ENCODE measurements at regions not wholly inside any gene's neighbourhood (a gene's known extent, or its start where the extent isn't known, plus 50 kb on each side); places are given as distances from the start of the nearest gene placed in this dataset.
A peak's percentile ranks its signal among the peaks of the same experiment; 100 is the strongest.
"Not testable (repeated sequence)": the region's sequence is repeated elsewhere in the genome, so short reads cannot be mapped to it uniquely, and the experiment has no call there.

DNA sequence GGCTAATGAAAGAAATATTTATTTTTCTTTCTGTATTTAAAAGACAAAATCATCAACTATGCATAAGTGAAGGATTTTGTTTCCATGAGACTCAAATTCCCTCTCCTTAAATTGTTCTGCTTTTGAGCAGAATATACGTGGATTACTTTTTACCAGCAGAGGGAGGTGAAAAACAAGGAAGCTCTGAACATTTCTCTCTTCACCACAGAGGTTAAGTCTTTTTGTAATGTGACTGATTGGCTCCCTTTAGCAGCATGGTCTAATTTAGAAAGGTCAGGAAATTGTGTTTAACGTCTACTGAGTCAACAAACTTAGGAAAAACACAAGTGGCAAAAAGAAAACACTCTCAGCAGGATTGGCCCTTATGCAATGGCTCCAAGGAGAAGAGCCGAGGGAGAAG is 55.1 kb upstream of the F9 start:
- no peak for DNase-seq (ENCODE audit: low spot score)

DNA sequence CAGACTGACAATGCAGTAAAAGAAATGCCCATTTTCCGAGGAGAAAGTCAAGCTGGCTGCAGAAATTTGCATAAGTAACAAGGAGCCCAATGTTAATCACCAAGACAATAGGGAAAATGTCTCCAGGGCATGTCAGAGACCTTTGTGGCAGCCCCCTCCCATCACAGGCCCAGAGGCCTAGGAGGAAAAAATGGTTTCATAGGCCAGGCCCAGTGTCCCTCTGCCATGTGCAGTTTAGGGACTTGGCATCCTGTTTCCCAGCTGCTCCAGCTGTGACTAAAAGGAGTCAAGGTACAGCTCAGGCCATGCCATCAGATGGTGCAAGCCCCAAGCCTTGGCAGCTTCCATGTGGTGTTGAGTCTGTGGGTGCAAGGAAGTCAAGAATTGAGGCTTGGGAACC is 68.6 kb upstream of the F9 start:
- DNase-seq (ENCODE audit: low spot score): not testable (repeated sequence)

GRCh38 chrX:139454743-139455142 is 75.8 kb upstream of the F9 start:
- no peak for DNase-seq (ENCODE audit: low spot score)

DNA sequence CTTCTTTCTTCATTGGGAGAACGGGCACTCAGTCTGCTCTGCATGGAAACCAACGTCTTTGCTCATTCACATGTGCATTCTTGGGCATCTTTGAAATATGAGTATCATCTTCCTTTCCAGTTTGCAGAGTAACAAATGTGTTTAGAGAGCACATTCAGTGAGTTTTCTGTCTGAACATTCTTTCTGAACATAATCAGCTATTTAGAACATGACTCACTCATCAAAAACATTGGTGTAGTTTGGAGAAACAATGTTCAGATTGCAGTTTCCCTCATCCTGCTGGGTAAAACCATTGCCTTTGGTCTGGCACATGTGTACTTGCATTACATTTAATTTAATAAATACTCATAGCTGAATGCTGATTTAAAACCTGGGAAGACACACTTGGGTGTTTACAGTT is 81.5 kb upstream of the F9 start:
- DNase-seq (ENCODE audit: low spot score): no peak

DNA sequence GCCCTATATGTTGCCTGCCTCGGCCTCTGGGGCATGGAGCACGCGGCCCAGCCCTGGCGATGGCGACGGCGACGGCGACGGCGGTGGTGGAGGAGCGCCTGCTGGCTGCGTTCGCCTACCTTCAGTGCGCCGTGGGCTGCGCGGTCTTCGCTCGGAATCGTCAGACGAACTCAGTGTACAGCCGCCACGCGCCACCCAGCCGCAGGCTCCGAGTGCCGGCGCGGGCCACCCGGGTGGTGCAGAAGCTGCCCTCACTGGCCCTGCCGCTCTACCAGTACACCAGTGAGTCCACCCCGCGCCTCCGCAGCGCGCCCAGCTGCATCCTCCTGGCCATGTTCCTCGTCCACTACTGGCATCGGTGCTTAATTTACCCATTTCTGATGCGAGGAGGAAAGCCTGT is 83.7 kb upstream of the F9 start:
- DNase-seq (ENCODE audit: low spot score): no peak

DNA sequence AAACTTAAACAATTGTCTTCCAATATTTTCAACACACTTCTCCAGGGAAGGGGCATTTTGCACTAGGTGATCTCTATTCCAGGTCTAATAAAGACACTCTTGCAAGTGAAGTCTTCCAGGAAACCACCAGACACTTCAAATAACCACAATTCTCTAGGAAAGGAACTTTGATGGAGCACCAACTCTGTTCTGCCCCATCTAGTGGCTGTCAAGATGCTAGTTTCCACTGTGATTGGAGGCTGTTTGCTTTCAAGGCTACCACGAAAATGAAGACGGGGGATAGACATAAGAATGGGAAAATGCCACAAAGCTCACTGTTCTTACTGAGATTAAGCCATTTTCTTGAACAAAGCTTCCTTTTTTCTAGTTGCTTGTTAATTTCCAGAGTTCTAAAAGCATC is 100.6 kb upstream of the F9 start:
- DNase-seq (ENCODE audit: low spot score): peak; percentile 12

DNA sequence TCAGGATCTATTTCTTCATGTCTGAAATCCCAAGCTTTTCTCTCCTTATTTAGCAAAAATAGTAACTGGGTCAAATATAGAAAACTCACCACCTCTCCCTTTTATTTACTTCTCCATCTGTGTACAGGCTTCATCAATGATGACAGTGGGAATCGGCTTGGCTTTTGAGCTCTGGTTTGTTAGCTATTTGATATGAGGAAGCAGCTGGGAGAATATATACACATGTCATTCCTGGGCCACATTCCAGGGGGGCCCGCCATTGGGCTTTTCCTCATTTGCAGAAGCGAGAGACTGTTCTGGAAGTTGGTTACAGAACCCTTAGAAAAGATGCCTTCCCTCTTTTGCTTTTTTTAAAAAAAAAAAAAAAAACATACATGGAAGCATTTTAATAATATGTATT is 107.4 kb upstream of the F9 start:
- DNase-seq (ENCODE audit: low spot score): no peak

GRCh38 chrX:139398258-139398657 is 132.3 kb upstream of the F9 start:
- DNase-seq (ENCODE audit: low spot score): not testable (repeated sequence)

DNA sequence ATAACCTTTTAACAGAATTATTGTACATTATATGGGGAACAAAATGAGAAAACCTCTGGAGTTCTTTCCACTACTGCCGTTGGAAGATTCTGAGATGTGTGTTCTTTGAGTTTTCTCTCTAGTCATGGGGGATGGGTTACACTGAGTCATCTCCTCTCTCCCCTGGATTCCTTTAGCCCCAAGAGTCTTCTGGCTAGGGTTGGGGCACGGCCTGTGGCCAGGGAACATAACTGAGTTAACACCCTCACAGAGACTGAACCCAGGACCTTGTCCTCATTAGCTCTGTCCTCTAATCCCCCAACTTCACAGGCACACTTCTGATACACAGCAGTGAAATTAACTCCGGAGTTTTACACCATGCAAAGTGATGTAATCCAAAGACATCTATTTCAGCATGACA is 142.3 kb upstream of the F9 start:
- no peak for DNase-seq (ENCODE audit: low spot score)

DNA sequence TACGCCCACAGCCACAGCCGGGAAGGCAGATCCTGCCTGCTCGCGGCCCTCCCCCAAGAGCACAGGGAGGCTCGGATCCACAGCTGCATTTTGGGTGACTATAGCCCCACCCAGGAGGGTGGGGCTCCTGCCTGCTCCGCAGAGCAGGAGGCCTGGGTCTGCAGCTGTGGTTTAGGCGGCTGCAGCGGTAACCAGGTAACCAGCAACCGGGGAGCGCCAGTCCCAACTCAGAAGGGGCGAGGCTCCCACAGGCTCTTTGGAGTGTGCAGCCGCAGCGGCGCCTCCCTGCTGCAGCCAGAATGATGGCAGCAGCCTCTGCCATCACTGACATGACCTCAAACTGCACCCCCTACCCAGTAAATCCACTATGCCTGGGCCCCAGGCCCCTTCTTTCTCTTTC is 148.0 kb upstream of the F9 start:
- DNase-seq (ENCODE audit: low spot score): no peak

GRCh38 chrX:139376547-139376946 is 154.0 kb upstream of the F9 start:
- DNase-seq (ENCODE audit: low spot score): not testable (repeated sequence)

DNA sequence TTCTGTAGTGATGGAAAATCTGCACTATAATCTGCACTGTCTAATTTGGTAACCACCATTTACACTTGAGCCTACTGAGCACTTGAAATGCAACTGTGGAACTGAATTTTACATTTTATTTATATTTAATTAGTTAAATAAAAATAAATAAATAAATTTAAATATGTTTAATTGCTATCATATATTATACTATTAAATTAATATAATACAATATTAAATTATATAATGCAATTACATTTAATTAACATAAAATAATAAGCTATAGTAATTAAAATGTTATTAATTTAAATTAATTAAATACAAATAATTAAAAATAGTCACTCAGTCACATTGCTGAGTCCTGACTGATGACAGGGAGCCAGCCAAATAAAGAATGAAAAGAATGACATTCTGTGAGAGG is 170.2 kb upstream of the F9 start:
- no peak for DNase-seq (ENCODE audit: low spot score)

DNA sequence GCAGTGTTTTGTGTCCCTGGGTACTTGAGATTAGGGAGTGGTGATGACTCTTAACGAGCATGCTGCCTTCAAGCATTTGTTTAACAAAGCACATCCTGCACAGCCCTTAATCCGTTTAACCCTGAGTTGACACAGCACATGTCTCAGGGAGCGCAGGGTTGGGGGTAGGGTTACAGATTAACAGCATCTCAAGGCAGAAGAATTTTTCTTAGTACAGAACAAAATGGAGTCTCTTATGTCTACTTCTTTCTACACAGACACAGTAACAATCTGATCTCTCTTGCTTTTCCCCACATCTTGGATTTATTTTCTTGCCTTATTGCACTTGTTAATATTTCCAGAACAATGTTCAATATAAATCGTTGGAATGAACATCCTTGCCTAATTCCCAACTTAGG is 187.9 kb upstream of the F9 start:
- not testable (repeated sequence) for DNase-seq (ENCODE audit: low spot score)

DNA sequence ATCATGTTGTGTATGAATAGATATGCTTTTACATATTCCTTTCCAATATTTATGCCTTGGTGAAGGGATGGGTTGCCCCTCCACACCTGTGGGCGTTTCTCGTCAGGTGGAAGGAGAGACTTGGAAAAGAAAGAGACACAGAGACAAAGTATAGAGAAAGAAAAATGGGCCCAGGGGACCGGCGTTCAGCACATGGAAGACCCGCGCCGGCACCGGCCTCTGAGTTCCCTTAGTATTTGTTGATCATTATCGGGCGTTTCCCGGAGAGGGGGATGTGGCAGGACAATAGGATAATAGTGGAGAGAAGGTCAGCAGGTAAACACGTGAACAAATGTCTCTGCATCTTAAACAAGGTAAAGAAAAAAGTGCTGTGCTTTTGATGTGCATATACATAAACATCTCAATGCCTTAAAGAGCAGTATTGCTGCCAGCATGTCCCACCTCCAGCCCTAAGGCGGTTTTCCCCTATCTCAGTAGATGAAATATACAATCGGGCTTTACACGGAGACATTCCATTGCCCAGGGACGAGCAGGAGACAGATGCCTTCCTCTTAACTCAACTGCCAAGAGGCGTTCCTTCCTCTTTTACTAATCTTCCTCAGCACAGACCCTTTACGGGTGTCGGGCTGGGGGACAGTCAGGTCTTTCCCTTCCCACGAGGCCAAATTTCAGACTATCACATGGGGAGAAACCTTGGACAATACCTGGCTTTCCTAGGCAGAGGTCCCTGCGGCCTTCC is 188.5 kb upstream of the F9 start:
- DNase-seq (ENCODE audit: low spot score): not testable (repeated sequence)

GRCh38 chrX:139332441-139332840 is 198.1 kb upstream of the F9 start:
- DNase-seq (ENCODE audit: low spot score): no peak

GRCh38 chrX:139327355-139327754 is 203.2 kb upstream of the F9 start:
- DNase-seq (ENCODE audit: low spot score): no peak

- DNase-seq (ENCODE audit: low spot score): no peak
These were observed 205.8 kb upstream of the F9 start for GRCh38 chrX:139324756-139325155.

GRCh38 chrX:139320661-139321354 is 209.7 kb upstream of the F9 start:
- DNase-seq (ENCODE audit: low spot score): not testable (repeated sequence)

DNA sequence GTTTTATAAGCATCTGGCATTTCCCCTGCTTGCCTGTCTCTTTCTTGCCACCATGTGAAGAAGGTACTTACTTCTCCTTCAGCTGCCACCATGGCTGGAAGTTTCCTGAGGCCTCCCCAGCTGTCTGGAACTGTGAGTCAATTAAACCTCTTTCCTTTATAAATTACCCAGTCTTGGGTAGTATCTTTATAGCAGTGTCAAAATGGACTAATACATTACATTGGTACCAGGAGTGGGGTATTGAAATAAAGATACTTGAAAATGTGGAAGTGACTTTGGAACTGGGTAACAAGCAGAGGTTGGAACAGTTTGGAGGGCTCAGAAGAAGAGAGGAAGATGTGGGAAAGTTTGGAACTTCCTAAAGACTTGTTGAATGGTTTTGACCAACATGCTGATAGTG is 223.9 kb upstream of the F9 start:
- not testable (repeated sequence) for DNase-seq (ENCODE audit: low spot score)

GRCh38 chrX:139304471-139304870 is 226.1 kb upstream of the F9 start:
- DNase-seq (ENCODE audit: low spot score): no peak

GRCh38 chrX:139299309-139299708 is 231.2 kb upstream of the F9 start:
- no peak for DNase-seq (ENCODE audit: low spot score)

- DNase-seq (ENCODE audit: low spot score): no peak
These were observed 232.1 kb upstream of the F9 start for GRCh38 chrX:139298437-139298836.

- no peak for DNase-seq (ENCODE audit: low spot score)
These were observed 232.9 kb upstream of the F9 start for GRCh38 chrX:139297638-139298037.
